HepG2 (cell line): ENCODE measurements at regions not wholly inside any gene's neighbourhood (a gene's known extent, or its start where the extent isn't known, plus 50 kb on each side); places are given as distances from the start of the nearest gene placed in this dataset.

Experiments used
- ATAC-seq: fragments of 200-7000 bp; cut with Tn5 transposase; 3 replicates; pipeline ENCODE4 v1.9.1; 2020; ENCODE audit warnings: mild to moderate bottlenecking, moderate library complexity
- BruUV-seq: library from RNA; stranded (reverse); fragments of 400-500 nt; replicated peaks from 2 replicates; lab custom pipeline; 2021; lab: Mats Ljungman, UMichigan
- CTCF ChIA-PET: fragments of 300-600 bp; formaldehyde crosslinking; extraction: SDS; loops from one replicate; lab custom pipeline; 2021; ENCODE audit warnings: low total read pairs, inconsistent platforms, low intra/inter-chr PET ratio; lab: Yijun Ruan, JAX
- POLR2A ChIA-PET: fragments of 350-600 bp; sonication (Branson Sonifier 250); formaldehyde crosslinking; loops from one replicate; lab custom pipeline; 2020; ENCODE audit warnings: antibody characterized with exemption, inconsistent platforms; lab: Yijun Ruan, JAX
- DNase-seq: peaks from one replicate; pipeline ENCODE4 v3.0.0-alpha.2; 2015; ENCODE audit warnings: low spot score
- FAIRE-seq: peaks from 3 replicates; lab custom pipeline; 2011; peaks lifted over from hg19 to GRCh38; lab: Jason Lieb, UNC
- H2AFZ ChIP-seq: one replicate; pipeline ENCODE4 v1.6.1; 2011; ENCODE audit warnings: low read length, inconsistent platforms
- H3K27ac ChIP-seq: fragments of 300-600 bp; 3 replicates; pipeline ENCODE4 v1.8.0; 2011; ENCODE audit warnings: mixed run types, mild to moderate bottlenecking, mixed read lengths, low read length, inconsistent platforms; ENCODE audit not compliant: insufficient read depth; ENCODE audit errors: extremely low read length
- H3K27me3 ChIP-seq, 2 experiments: fragments of 200-600 bp in 1 of 2; 2 replicates in 1 of 2; 3 replicates in 1 of 2; pipeline versions ENCODE4 v1.6.0 to v1.8.0; 2011; ENCODE audit warnings: low read length in 2 of 2, mild to moderate bottlenecking in 2 of 2, moderate library complexity in 2 of 2, inconsistent platforms in 1 of 2; ENCODE audit not compliant: insufficient read depth in 2 of 2, control insufficient read depth in 1 of 2
- H3K36me3 ChIP-seq, 2 experiments: fragments of 200-600 bp in 1 of 2; replicated peaks in 1 of 2; 2 replicates in 1 of 2; 3 replicates in 1 of 2; pipeline versions ENCODE4 v1.5.1 to v1.8.0; 2011; ENCODE audit warnings: low read length in 2 of 2, inconsistent platforms in 1 of 2; ENCODE audit not compliant: insufficient read depth in 2 of 2, control insufficient read depth in 1 of 2
- H3K4me1 ChIP-seq: 2 replicates; pipeline ENCODE4 v1.5.1; 2012; ENCODE audit warnings: low read length, inconsistent platforms; ENCODE audit not compliant: insufficient read depth
- H3K4me2 ChIP-seq: 2 replicates; pipeline ENCODE4 v1.6.0; 2011; ENCODE audit warnings: low read depth, low read length, inconsistent platforms
- H3K4me3 ChIP-seq, 3 experiments: fragments of 200-600 bp in 1 of 3; sonication (generic), shearing (Covaris generic) in 1 of 3; replicated peaks in 1 of 3; 2 replicates each; pipeline ENCODE4 v1.5.1; 2011 to 2016; ENCODE audit warnings: low read length in 3 of 3, inconsistent platforms in 2 of 3, low read depth in 2 of 3, mild to moderate bottlenecking in 2 of 3, control low read depth in 1 of 3, mixed read lengths in 1 of 3; ENCODE audit not compliant: insufficient read depth in 1 of 3
- H3K79me2 ChIP-seq: one replicate; pipeline ENCODE4 v1.6.1; 2011; ENCODE audit warnings: low read length, inconsistent platforms; ENCODE audit not compliant: insufficient read depth
- H3K9ac ChIP-seq: 2 replicates; pipeline ENCODE4 v1.6.0; 2011; ENCODE audit warnings: mild to moderate bottlenecking, low read depth, low read length, inconsistent platforms; ENCODE audit not compliant: insufficient read depth
- H3K9me3 ChIP-seq: 2 replicates; pipeline ENCODE4 v1.5.1; 2012; ENCODE audit warnings: mild to moderate bottlenecking, low read length
- H4K20me1 ChIP-seq: 2 replicates; pipeline ENCODE4 v1.6.0; 2011; ENCODE audit warnings: inconsistent platforms, mild to moderate bottlenecking, low read length, moderate library complexity; ENCODE audit not compliant: insufficient read depth
- ATAD3A ChIP-seq: sonication (generic); formaldehyde crosslinking; IDR thresholded peaks from 2 replicates; pipeline ENCODE4 v1.4.0; 2020; ENCODE audit warnings: missing genetic modification reagents
- CBX5 ChIP-seq: sonication (generic); formaldehyde crosslinking; IDR thresholded peaks from 2 replicates; pipeline ENCODE4 v1.4.0; 2020; ENCODE audit warnings: missing genetic modification reagents, borderline replicate concordance
- DNMT3B ChIP-seq: conservative IDR thresholded peaks from 2 replicates; pipeline ENCODE4 v1.6.1; 2016; ENCODE audit warnings: missing biosample characterization, control low read depth
- HMG20A ChIP-seq: IDR thresholded peaks from 2 replicates; pipeline ENCODE4 v1.6.1; 2016; ENCODE audit warnings: borderline replicate concordance
- NR2F2 ChIP-seq: IDR thresholded peaks from 2 replicates; pipeline ENCODE4 v1.6.1; 2012; ENCODE audit warnings: low read depth, inconsistent platforms, borderline replicate concordance
- RELA ChIP-seq: sonication (generic); formaldehyde crosslinking; IDR thresholded peaks from 2 replicates; pipeline ENCODE4 v1.4.0; 2020; ENCODE audit warnings: missing genetic modification reagents
- RFXANK ChIP-seq: IDR thresholded peaks from 2 replicates; pipeline ENCODE4 v1.6.1; 2016
- SMARCE1 ChIP-seq: fragments of 450-650 bp; IDR thresholded peaks from 2 replicates; pipeline ENCODE4 v1.6.1; 2017; ENCODE audit warnings: borderline replicate concordance
- ZGPAT ChIP-seq: IDR thresholded peaks from 2 replicates; pipeline ENCODE4 v1.6.1; 2016; ENCODE audit warnings: mild to moderate bottlenecking
- ZIK1 ChIP-seq: sonication (generic); formaldehyde crosslinking; IDR thresholded peaks from 2 replicates; pipeline ENCODE4 v1.5.0; 2020; ENCODE audit warnings: mild to moderate bottlenecking, low read depth, missing genetic modification reagents, borderline replicate concordance
- ZMYM2 ChIP-seq: sonication (generic); formaldehyde crosslinking; IDR thresholded peaks from 2 replicates; pipeline ENCODE4 v1.8.0; 2022; ENCODE audit warnings: mild to moderate bottlenecking, missing genetic modification reagents
- ZNF333 ChIP-seq: sonication (generic); formaldehyde crosslinking; IDR thresholded peaks from 2 replicates; pipeline ENCODE4 v1.4.0; 2020; ENCODE audit warnings: mild to moderate bottlenecking, missing genetic modification reagents, borderline replicate concordance
- ZNF580 ChIP-seq: IDR thresholded peaks from 2 replicates; pipeline ENCODE4 v1.6.1; 2016; ENCODE audit warnings: low read depth, borderline replicate concordance
- ZNF7 ChIP-seq: IDR thresholded peaks from 2 replicates; pipeline ENCODE4 v1.6.1; 2016; ENCODE audit warnings: missing biosample characterization, missing genetic modification reagents
- ZNF816 ChIP-seq: sonication (generic); formaldehyde crosslinking; IDR thresholded peaks from 2 replicates; pipeline ENCODE4 v1.8.0; 2022; ENCODE audit warnings: missing genetic modification reagents, mild to moderate bottlenecking, borderline replicate concordance
- WGBS: methylation state at CpG from one replicate; pipeline ENCODE4 v1.1.6; 2017; ENCODE audit warnings: low lambda C conversion rate; 5-methylcytosine and 5-hydroxymethylcytosine counted together
- in situ Hi-C: cut with HindIII; loops from 2 replicates; pipeline ENCODE4 v1.10.0; 2017; ENCODE audit warnings: low pct_unique_long_range_greater_than_20kb; ENCODE audit not compliant: extremely low pct_ligation_motif_present
- intact Hi-C: fragments of 100-400 bp; cut with micrococcal nuclease; formaldehyde crosslinking; loops from one replicate; pipeline ENCODE4 v1.10.0; 2022; ENCODE audit not compliant: unreplicated experiment
- TF ChIP-seq, protein P1 (sequence below): sonication (generic); formaldehyde crosslinking; IDR thresholded peaks from 2 replicates; pipeline ENCODE4 v1.5.0; 2020; ENCODE audit warnings: missing genetic modification reagents
- TF ChIP-seq, protein P2 (sequence below): sonication (generic); formaldehyde crosslinking; IDR thresholded peaks from 2 replicates; pipeline ENCODE4 v1.5.0; 2020; ENCODE audit warnings: missing genetic modification reagents
- TF ChIP-seq, protein P3 (sequence below): sonication (generic); formaldehyde crosslinking; IDR thresholded peaks from 2 replicates; pipeline ENCODE4 v1.4.0; 2020; ENCODE audit warnings: missing genetic modification reagents

- no peak for TF ChIP-seq SMARCE1
- TF ChIP-seq ZNF7 (CRISPR knock-in tag) = no peak
Observed at GRCh38 chr13:40410315-40410714, 256.1 kb downstream of the FOXO1 start (continued).

DNA sequence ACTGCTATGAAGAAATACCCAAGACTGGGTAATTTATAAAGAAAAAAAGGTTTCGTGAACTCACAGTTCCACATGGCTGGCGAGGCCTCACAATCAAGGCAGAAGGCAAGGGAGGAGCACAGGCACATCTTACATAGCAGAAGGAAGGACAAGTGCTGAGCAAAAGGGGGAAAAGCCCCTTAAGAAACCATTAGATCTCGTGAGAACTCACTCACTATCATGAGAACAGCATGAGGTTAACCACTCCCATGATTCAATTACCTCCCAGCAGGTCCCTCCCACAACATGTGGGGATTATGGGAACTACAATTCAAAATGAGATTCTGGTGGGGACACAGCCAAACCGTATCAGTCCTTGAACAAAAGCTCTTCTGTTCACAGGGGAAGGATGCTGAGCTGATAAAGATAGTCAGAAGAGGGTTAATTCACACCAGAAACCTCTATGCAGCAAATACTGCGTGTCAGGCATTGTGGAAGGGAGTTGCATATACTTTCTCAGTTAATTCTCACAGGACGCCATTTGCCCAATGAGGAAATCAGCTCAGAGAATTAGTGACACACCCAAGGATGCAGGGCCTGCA, 246.2 kb downstream of the FOXO1 start:
- no peaks in the 10 kb centered on the region for H3K79me2 ChIP-seq
- 37% methylated on average over 6 of the region's 6 CpGs for WGBS
- ATAC-seq = no peak
- in situ Hi-C loops = no loop called here
- CTCF ChIA-PET = no interaction called here
- H2AFZ ChIP-seq = no peak overlapping the region
- no peak overlapping the region for H3K4me3 ChIP-seq
- H3K4me1 ChIP-seq = peaks cover 16% of the 10 kb centered on the region
- POLR2A ChIA-PET = interaction anchor here (0.8 kb wide), 1 partner anchor 18 kb away, joined by 3 read pairs; no protein-coding TSS in a partner anchor
- no peak overlapping the region for H3K9ac ChIP-seq
- no peaks in the 10 kb centered on the region for H4K20me1 ChIP-seq
- H3K9me3 ChIP-seq = no peaks in the 10 kb centered on the region
- DNase-seq = no peak
- no peak overlapping the region for H3K4me2 ChIP-seq
- intact Hi-C loops = no loop called here
- no peak overlapping the region for H3K27ac ChIP-seq
- BruUV-seq = no TSS peak
- no peaks in the 10 kb centered on the region for H3K27me3 ChIP-seq
- no peak for FAIRE-seq
- no peaks in the 10 kb centered on the region for H3K36me3 ChIP-seq
- TF ChIP-seq ATAD3A (CRISPR knock-in tag) (no peak), RFXANK (no peak), ZNF580 (CRISPR knock-in tag) (no peak), ZNF816 (CRISPR knock-in tag) (no peak), HMG20A (CRISPR knock-in tag) (no peak), ZIK1 (CRISPR knock-in tag) (no peak), RELA (no peak), CBX5 (CRISPR knock-in tag) (no peak), ZGPAT (CRISPR knock-in tag) (no peak), ZMYM2 (no peak), NR2F2 (no peak), ZNF333 (no peak), DNMT3B (CRISPR knock-in tag) (no peak)
- TF ChIP-seq, protein P1, sequence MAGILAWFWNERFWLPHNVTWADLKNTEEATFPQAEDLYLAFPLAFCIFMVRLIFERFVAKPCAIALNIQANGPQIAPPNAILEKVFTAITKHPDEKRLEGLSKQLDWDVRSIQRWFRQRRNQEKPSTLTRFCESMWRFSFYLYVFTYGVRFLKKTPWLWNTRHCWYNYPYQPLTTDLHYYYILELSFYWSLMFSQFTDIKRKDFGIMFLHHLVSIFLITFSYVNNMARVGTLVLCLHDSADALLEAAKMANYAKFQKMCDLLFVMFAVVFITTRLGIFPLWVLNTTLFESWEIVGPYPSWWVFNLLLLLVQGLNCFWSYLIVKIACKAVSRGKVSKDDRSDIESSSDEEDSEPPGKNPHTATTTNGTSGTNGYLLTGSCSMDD = no peak
- TF ChIP-seq, protein P2, sequence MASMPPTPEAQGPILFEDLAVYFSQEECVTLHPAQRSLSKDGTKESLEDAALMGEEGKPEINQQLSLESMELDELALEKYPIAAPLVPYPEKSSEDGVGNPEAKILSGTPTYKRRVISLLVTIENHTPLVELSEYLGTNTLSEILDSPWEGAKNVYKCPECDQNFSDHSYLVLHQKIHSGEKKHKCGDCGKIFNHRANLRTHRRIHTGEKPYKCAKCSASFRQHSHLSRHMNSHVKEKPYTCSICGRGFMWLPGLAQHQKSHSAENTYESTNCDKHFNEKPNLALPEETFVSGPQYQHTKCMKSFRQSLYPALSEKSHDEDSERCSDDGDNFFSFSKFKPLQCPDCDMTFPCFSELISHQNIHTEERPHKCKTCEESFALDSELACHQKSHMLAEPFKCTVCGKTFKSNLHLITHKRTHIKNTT = no peak
- TF ChIP-seq, protein P3, sequence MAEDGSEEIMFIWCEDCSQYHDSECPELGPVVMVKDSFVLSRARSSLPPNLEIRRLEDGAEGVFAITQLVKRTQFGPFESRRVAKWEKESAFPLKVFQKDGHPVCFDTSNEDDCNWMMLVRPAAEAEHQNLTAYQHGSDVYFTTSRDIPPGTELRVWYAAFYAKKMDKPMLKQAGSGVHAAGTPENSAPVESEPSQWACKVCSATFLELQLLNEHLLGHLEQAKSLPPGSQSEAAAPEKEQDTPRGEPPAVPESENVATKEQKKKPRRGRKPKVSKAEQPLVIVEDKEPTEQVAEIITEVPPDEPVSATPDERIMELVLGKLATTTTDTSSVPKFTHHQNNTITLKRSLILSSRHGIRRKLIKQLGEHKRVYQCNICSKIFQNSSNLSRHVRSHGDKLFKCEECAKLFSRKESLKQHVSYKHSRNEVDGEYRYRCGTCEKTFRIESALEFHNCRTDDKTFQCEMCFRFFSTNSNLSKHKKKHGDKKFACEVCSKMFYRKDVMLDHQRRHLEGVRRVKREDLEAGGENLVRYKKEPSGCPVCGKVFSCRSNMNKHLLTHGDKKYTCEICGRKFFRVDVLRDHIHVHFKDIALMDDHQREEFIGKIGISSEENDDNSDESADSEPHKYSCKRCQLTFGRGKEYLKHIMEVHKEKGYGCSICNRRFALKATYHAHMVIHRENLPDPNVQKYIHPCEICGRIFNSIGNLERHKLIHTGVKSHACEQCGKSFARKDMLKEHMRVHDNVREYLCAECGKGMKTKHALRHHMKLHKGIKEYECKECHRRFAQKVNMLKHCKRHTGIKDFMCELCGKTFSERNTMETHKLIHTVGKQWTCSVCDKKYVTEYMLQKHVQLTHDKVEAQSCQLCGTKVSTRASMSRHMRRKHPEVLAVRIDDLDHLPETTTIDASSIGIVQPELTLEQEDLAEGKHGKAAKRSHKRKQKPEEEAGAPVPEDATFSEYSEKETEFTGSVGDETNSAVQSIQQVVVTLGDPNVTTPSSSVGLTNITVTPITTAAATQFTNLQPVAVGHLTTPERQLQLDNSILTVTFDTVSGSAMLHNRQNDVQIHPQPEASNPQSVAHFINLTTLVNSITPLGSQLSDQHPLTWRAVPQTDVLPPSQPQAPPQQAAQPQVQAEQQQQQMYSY (CRISPR knock-in tag) = no peak
